HG02970 (cell line): ENCODE measurements at regions not wholly inside any gene's neighbourhood (a gene's known extent, or its start where the extent isn't known, plus 50 kb on each side); places are given as distances from the start of the nearest gene placed in this dataset.

Source experiments
- ATAC-seq: cut with Tn5 transposase; IDR thresholded peaks from one replicate; pipeline ENCODE4 v1.9.1; 2021; ENCODE audit warnings: mild to moderate bottlenecking, moderate library complexity, moderate number of reproducible peaks; ENCODE audit not compliant: unreplicated experiment, low FRiP score

DNA sequence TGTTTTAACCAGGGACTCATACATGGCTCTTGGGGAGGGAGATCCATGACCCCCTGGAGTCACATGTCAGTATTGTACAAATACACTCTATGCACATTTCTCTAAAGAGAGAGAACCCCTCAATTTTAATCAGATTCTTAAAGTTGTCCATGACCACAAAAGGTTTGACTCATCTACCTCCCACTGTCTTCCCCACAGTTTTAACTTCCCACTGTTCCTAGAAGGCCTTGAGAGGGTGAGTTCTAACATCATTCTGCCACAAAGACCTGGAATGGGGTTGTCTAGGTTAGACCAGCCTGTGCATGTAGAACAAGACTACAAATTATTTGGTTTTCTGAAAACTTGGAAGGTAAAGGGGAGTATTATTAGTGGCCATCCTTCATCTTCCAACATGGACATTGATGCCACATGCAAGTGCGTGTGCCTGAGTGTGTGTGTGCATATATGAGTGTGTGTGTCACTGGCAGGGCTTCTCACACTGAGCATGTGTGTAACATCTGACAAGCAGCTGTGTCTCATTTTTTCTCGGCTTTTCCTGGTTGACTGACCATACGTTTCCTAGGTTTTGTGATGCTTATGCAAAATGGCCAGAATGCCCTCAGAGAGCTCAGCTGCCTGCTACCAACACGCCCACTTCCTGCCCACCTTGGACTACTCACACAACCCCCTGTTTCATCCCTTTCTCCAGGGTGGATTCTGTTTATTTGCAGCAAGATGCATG is 94.6 kb upstream of the LGALSL start:
- no peak for ATAC-seq

DNA sequence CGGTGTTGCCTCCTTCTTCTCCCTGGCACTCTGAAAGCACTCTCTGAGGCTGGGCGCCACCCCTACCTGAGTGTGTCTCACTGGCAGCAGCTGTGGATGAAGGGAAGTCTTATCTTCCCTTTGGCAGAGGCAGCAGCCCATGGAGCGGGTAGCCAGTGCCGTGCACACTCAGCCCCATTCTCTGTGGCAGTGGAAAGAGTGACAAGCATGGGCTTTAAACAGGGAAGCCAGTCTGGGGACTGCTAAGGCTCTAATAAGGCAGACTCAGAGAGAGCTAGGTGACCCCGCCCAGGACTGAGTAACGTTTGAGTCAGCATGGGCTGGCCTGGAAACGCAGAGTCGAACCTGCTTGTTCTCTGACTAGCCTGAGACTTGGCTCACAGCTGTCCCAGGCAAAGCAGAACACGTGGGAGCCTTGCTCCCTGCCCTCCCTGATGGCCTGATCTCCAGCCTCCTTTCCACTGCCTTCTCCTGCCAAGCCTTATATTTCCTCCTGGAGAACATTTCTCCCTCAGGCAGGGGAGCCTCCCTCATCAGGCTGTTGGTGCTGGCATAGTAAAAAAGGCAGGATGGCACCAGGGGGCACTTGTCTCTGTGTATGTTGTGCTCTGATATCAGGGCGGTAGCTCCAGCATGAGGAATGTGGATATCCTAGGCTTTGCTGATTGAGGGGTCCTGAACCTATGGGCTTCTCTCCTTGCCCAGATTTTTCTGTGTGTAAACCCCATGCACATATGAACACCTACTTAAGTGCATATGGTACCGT is 93.9 kb upstream of the LGALSL start:
- no peak for ATAC-seq

DNA sequence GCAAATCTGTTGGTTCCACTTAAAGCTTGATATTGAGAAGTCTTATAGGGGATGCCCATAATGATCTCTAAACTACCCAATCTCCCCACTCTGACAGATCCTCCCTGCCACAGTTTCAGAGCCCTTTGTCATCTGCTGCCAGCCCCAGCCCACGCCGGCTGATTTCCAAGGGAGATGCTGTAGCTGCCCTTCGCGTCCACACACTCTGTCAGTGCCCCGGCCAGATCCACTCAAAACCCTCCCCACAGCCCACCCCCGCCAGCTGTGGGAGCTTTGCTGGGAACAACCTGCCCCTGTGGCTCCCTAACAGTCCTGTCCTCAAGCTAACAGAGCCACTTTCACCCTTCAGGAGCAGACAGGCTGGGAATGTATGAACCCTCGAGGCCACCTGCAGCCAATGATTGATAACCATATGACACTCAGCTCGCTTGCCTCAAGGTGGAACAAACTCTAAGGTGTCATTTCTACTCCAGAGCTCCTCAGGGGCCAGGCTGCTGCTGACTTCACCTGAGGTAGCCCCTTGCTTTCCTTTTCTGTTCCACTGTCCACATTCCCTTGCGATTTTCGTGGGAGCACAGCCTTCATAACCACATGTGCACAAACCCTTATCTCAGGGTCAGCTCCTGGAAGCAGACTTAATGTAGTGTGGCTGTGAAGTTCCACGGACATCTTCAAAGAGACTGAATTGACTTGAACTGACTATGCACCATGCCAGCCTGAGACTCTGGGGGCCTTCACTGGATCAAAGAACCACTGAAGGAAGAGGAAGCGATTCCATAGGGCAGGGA is 92.6 kb upstream of the LGALSL start:
- ATAC-seq = no peak

DNA sequence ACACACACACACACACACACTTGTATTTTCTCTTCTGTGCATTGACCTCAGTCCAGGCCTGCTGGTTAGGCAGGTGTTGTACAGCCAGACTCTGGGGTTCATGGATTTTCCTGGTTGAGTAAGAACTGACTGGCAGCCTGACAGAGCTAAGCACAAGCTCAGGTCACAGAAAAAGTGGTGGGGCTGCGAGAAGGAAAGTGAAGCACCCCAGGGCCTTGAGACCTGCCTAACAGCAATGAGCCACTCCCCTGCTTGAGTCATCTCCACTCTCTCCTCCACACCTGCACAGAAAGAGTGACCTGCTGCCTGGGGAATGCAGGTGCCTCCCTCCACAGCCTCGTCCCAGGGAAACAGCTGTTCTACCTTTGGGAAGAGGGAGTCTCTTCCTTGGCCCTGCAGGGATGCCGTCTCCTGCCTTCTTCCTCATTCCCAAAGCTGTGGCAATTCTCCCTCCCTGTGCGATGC is 91.4 kb upstream of the LGALSL start:
- no peak for ATAC-seq

DNA sequence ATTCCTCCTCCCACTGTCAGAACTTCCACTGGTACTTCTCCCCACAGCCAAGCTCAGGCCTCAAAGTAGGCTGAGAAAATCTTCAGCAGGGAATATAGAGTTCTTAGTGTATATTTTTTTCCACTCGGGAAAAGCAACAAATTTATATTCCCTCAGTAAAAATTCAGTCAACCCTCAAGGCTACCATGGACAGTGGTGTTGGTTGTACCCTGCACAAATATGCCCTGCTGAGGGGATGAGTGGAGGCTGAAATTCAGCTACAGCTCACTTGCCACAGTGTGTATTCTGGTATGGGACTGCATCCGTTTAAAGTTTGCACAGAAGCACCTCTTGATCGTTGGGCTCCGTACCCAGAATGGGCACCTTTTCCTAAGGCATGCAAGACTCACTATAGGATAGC is 90.8 kb upstream of the LGALSL start:
- no peak for ATAC-seq

DNA sequence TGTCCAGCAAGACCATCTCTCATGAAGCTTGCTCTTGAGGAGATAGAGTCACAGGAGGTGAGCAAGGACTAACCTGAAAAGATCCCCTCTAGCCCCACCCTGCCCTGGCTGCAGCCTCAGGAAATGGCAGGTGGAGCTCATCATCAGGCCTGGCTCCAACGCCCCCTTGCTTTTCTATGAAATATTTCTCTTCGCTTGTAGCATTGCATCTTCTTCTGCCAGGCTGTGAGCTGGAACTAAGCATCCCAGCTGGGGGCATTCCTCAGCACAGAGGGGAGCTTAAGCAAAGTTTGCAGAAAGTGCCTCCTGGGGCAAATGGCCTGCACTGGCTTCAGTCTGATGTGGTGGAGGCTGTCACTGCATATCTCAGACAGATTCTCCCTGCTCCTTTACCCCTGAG is 90.1 kb upstream of the LGALSL start:
- no peak for ATAC-seq

DNA sequence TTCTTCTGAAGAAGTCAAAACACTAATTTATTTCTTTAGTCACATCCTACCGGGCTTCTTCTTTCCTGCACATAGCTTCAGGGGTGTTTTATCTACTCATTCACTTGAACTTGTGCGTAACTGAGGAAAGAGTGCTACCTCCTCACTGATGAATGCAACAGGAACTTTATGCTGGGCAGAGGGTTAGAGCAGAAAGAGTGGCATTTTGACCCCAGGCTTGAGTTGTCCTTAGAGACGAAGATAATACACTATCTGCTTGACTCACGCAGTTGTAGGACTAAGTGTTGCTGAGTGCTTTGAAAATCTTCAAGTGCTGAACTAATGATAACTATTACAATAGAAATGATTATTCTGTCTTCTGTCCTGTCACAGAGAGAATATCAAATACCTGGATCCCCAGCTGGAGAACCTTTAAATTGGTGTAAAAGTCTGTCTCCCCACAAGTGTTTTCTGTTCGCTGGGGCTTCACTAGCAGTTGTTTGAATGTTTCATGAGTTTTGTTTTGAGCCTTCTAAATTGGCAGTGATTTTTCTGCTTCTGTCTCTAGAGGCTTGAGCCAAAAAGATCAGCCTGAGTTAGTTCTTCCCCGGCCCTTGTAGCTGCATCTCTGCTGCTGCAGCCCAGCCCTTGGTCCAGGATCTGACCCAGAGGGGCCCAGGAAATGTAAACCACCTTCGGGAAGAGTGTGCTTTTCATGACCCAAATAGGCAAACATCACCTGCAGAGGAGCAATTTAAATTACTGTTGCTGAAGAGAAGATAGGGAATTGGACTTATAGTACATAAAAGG is 86.3 kb upstream of the LGALSL start:
- ATAC-seq = no peak

DNA sequence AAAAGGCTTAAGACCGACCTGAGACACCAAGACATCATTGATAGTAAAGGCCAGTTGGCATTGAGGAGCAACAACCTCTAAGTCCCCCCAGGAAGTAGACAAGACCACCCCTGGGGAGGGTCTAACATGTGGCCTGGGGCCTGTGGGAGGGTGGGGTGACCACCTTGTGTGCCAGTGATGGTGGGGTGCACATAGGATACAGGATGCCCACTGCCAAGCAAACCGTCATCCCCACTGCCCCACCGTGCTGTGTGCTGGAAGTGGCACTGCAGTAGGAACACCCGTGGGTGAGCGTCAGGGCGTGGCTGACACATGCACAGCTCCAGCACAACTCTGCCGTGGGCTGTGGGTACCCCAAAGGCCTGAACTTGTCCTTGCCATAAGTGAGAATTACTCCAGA is 84.3 kb upstream of the LGALSL start:
- ATAC-seq = no peak

DNA sequence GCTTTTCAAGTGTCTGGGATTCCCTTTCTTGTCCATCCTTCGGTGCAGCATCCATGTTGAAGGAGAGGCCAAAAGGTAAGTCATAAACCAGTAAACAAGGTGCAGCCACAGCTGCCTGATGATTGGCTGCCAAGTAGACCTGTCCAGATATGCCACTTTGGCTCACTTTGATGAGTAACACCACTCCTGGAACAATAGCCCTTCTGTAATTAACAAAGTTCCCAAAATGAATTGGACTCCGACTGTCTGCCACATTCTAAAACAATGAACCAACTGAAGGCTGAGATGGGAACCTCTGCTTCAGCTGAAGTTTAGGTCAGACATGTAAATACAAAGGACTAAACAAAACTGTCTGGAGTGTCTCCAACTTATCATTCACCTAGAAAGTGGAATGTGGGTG is 82.2 kb upstream of the LGALSL start:
- ATAC-seq = no peak

DNA sequence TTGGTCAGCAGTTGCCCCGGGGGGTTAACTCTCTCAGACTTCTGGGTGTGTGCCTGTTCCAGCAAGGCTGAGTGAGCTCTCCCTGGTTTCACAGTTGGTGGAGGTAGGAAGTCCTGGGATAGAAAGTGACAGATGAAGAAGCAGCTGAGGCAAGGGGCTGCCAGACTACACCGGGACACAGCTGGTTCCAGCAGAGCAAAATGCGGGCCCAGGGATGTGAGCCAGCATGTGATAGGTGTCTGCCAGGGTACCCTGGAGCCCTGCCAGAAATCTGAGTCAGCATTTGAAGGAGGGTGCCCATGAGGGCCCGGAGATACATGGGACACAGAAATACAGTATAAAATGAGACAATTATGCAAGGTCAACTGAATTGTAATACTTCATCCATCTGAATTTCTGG is 79.3 kb upstream of the LGALSL start:
- ATAC-seq = no peak

DNA sequence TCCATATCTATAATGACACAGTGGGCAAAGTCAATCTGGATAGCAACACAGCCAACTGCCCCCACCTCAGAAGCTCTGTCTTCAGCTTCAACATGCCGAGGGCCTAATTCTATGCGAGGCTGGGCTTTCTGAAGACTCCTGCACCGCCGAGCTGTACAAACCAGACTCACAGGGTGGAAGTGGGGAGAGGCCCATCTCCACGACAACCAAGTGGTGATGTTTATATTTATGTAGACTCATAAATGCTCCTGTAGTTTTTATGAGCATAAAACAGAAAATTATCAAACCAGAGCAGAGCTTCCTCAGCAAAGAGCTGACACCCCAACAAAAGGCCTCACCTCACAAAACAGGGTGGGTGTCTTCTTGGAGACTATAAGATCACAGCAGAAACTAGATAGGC is 77.0 kb upstream of the LGALSL start:
- ATAC-seq = no peak

DNA sequence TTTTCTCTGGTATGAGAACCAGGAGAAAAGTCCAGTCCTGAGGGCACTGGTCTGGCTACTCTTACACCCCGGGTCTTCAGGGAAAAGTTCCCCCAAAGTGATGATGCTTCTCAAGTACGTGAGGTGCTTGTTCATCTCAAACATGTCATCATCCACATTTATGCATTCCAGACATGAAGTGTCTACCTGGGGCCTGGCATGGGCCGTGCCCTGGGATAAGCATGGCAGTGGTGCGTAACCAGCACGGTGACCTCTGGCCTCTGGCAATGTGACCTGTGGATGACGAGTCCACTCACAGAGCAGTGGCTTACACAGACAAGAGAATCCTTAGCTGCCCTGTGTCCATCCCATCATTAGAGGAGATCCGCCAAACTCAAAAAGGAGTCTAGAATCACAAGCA is 74.8 kb upstream of the LGALSL start:
- no peak for ATAC-seq

DNA sequence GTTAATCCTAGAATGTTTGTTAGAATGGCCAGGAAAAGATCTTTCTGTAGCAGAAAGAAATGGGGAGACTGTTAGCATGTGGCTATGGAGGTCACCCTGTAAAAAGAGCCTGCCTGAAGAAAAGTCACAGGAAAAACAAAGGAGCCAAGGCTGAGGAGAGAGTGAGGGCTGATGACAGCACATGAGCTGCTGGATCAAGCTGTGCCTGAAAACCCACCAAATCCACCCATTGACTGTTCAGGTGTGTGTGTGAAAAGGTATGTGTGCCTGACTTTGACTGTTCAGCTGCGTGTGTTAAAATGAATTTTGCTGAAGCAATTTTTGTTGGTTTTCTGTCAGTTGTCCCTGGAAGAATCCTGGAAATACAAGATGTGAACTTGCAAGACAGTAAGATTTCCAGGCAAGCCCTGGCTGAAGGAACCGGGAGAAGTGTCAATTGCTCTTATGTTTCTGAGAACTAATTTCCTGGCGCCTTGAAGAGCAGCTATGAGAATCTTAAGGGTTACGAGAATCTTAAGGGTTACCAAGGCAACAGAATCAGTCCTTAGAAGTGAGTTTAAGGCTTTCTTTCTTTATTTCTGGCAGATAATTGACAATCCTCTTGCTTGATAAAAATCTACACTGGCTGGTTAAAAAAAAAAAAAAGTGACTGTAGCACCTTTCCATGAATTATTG is 73.0 kb upstream of the LGALSL start:
- no peak for ATAC-seq

DNA sequence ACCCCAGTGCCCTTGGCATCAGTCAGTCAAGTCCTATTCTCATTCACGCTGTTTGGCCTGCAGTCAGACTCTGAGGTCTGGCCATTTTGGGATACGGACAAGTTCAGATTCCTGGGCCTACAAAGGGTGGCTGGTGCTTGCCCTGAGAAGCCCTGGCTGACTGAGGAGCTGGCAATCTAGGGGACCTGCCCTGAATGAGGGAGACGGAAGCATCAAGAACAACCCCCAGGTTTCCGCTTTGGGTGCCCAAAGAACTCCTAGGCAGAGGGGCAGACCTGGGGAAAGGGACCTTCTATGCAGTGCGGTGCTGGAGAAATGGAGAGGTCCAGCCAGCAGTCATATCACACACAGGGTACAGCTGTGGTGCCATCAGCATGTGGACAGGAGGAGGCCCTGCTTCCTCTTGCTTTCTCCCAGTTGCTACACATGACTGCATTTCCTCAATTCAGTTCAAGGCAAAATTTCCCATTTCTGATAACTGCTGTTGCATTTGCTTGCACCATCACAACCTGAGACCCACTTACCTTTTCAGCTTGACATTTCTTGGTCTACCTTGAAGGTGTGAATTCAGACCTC is 70.9 kb upstream of the LGALSL start:
- ATAC-seq = no peak

DNA sequence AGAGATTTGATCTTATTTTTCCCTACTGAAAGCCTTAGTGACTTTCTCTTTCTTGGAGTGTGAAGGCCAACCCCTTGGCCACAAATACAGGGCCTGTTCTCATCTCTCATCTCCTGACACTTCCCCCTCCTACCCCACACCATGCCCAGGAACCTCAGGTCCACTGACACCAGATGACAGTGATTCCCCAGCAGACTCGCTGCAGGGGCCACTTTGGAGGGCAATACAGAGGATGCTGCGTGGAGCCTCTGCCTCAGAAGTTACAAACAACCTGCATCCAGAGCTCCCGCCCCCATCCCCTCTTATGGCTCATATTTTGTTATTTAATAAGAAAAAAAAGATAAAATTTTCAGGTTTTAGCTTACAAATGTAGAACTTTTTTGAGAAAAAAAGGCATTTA is 70.1 kb upstream of the LGALSL start:
- ATAC-seq = no peak

DNA sequence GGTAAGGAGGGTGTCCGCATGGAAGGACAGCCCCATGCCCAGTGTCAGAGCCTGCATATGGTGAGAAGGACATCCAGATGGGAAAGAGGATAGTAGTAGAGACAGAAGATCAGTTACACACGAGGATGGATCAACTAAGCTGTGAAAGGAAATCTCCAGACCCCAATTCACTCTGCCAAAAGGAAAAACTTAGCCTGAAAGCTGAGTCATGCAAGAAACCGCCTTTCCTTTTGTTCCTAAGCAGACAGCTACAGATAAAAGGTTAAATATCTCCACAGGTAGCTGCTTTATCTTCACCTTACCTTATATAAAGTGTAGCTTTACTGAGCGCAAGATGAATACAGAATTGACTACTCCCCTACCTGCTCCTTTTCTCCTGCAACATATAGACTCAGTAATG is 67.3 kb upstream of the LGALSL start:
- ATAC-seq = no peak

DNA sequence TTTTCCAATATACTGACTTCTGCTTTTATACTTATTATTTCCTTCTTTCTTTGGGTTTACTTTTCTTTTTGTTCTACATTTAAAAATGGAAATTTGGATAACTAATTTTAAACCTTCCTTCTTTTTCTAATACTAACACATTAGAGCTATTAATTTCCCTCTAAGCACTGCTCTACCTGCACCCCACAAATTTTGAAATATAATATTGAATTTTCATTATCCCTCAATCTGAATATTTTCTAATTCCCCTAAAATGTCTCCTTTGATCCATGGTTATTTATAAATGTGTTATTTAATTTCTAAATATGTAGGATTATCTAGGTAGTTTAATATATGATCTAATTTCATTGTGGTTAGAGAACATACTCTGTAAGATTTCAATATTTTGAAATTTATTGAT is 63.4 kb upstream of the LGALSL start:
- ATAC-seq = no peak

DNA sequence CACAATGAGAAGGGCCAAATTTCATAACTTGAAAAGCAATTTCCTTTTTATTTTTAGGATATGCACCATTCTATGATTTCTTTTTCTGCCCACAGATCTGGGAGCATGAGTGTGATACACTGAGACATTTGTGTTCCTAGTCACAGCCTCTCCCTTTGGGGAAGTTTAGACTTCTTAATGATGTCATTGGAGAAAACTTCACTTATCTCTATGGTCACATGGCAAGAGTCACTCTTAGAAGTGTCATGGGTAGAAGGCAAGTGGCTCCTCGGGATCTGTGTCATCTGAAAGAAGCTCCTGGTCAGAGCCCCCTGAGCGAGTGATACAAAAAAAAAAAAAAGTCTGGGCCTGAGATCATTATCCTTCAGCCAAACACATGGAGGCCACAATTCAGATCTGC is 62.5 kb upstream of the LGALSL start:
- ATAC-seq = no peak

DNA sequence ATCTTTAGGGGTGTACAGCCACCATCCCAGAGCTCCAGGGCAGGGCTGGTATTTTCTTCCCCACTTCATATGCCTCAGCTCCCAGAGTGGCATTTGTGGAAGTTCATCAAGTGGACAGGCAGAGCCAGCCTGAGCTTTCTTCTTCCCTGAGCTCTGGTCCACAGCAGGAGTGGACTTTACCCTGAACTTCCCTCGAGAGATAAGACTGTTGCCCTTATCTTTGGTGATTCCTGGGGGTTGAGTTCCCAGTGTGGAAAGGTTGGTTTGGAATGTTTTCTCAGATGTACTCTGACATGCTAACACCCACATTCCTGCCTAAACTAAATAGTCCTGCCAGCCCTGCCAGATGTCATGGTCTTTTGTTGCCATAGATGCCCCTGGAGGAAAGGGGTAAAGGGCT is 62.0 kb upstream of the LGALSL start:
- no peak for ATAC-seq

DNA sequence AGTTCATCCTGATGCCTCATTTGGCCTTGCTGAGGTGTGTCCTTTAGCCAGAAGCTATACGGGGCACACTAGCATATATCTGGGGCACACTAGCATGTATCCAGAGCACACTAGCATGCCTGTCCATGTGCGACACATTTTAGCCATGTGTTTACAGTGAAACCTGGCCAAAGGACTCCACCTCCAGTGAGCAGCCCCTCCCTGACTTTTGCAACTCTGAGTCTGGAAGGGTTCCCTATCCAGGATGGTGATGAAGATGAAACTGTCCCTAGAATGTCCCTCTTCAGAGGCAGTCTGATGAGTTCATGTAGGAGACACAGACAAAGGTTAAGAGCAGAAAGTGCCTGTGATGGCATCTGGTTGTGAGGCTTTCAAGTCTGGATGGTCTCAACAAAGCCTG is 61.4 kb upstream of the LGALSL start:
- no peak for ATAC-seq
